ENCODE measurements at regions not wholly inside any gene's neighbourhood (a gene's known extent, or its start where the extent isn't known, plus 50 kb on each side); places are given as distances from the start of the nearest gene placed in this dataset.
"Not testable (repeated sequence)": the region's sequence is repeated elsewhere in the genome, so short reads cannot be mapped to it uniquely, and the experiment has no call there.

DNA sequence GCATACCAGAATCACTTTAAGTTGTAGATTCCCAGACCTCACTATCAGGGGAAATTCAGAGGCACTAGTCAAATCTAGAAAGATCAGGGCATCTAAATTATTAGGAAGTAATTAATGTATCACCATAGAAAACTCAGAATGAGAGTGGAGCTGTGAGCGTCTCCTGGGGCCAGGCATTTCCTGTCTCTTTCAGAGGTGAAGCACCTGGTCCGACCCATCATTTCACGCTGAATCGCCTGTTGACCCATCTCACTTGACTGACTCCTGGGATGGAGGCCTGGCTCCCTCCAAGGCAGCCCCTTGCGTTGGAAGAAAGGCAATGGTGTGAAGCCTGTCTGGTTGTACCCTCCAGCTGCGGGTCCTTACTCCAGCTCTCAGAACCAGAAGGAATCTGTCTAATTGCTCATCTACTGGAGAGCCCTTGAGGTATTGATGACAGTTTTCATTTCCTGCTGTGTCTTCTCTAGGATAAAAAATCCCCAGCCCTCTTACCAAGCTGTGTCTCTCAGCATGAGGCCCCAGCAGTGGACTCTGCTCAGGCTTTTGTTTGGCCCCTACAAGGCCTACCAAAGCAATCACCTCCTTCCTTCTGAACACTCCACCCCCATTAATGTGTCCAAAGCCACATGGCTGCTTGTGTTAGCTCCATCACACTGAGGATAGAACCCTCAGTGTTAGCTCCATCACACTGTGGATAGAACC, 93.2 kb upstream of the SYT13 start:
- H3K36me3 ChIP-seq (ENCODE audit: low read depth), result no peaks in the 10 kb centered on the region
- H3K27ac ChIP-seq (ENCODE audit: poor library complexity, severe bottlenecking), result no peak overlapping the region
- DNase-seq (ENCODE audit: low spot score) (no peak), ATAC-seq (ENCODE audit: low read depth) (no peak)
- TF ChIP-seq, protein P1, sequence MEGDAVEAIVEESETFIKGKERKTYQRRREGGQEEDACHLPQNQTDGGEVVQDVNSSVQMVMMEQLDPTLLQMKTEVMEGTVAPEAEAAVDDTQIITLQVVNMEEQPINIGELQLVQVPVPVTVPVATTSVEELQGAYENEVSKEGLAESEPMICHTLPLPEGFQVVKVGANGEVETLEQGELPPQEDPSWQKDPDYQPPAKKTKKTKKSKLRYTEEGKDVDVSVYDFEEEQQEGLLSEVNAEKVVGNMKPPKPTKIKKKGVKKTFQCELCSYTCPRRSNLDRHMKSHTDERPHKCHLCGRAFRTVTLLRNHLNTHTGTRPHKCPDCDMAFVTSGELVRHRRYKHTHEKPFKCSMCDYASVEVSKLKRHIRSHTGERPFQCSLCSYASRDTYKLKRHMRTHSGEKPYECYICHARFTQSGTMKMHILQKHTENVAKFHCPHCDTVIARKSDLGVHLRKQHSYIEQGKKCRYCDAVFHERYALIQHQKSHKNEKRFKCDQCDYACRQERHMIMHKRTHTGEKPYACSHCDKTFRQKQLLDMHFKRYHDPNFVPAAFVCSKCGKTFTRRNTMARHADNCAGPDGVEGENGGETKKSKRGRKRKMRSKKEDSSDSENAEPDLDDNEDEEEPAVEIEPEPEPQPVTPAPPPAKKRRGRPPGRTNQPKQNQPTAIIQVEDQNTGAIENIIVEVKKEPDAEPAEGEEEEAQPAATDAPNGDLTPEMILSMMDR (IDR thresholded peaks at IDR 0.05; ENCODE audit: poor library complexity, severe bottlenecking), result no peak
- H3K9me3 ChIP-seq (ENCODE audit: severe bottlenecking), result no peaks in the 10 kb centered on the region
- no peaks in the 10 kb centered on the region for H3K4me1 ChIP-seq (ENCODE audit: insufficient read depth, poor library complexity, severe bottlenecking)
- H3K27me3 ChIP-seq (ENCODE audit: insufficient read depth, poor library complexity, severe bottlenecking), result no peaks in the 10 kb centered on the region
- H3K4me3 ChIP-seq (ENCODE audit: severe bottlenecking), result no peak overlapping the region

DNA sequence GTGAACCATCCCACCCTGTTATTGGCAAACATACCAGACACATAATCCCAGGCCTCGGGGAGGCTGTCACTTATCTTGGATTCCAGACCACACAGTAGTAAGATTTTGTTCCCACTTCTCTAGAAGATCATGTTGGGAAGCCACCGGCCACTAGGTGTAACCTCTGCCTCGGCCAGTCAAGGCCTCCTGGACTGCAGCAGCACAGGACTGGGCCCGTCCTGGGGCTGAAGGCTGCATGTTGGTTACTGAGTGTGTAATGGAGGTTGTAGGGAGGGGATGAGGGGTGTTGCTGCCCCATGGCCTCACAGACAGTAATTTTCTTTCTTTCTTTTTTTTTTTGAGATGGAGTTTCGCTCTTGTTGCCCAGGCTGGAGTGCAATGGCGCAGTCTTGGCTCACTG, 92.4 kb upstream of the SYT13 start:
- Histone ChIP-seq H3K27me3 (ENCODE audit: insufficient read depth, poor library complexity, severe bottlenecking) (no peaks in the 10 kb centered on the region), H3K36me3 (ENCODE audit: low read depth) (no peaks in the 10 kb centered on the region), H3K4me1 (ENCODE audit: insufficient read depth, poor library complexity, severe bottlenecking) (no peaks in the 10 kb centered on the region), H3K27ac (ENCODE audit: poor library complexity, severe bottlenecking) (no peak overlapping the region), H3K4me3 (ENCODE audit: severe bottlenecking) (no peak overlapping the region), H3K9me3 (ENCODE audit: severe bottlenecking) (no peaks in the 10 kb centered on the region)
- no peak for DNase-seq (ENCODE audit: low spot score)
- TF ChIP-seq, protein P1 (IDR thresholded peaks at IDR 0.05; ENCODE audit: poor library complexity, severe bottlenecking), result no peak
- ATAC-seq (ENCODE audit: low read depth), result no peak

DNA sequence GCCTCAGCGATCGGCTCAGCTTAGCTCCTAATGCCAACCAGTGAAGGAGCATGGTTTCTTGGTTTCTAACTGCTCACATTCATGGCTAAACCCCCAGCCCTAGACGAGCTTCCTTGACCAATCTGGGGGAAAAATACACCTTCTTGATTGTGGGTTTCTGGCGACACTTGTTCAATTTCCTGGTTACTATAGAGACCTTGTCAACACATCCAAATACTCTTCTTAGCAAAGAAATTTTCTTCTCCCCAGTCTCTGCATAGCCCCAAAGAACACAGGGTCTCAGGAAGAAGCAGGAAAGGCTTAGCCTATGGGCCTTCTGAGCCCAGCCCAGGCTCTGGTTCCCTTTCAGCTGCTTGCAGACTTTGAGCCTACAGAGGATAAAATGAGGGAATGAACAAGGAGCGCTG, 88.5 kb upstream of the SYT13 start:
- no peaks in the 10 kb centered on the region for H3K9me3 ChIP-seq (ENCODE audit: severe bottlenecking)
- no peak for DNase-seq (ENCODE audit: low spot score)
- TF ChIP-seq, protein P1 (IDR thresholded peaks at IDR 0.05; ENCODE audit: poor library complexity, severe bottlenecking), result no peak
- H3K27ac ChIP-seq (ENCODE audit: poor library complexity, severe bottlenecking), result no peak overlapping the region
- no peaks in the 10 kb centered on the region for H3K4me1 ChIP-seq (ENCODE audit: insufficient read depth, poor library complexity, severe bottlenecking)
- H3K4me3 ChIP-seq (ENCODE audit: severe bottlenecking), result no peak overlapping the region
- no peaks in the 10 kb centered on the region for H3K36me3 ChIP-seq (ENCODE audit: low read depth)
- no peak for ATAC-seq (ENCODE audit: low read depth)
- no peaks in the 10 kb centered on the region for H3K27me3 ChIP-seq (ENCODE audit: insufficient read depth, poor library complexity, severe bottlenecking)

DNA sequence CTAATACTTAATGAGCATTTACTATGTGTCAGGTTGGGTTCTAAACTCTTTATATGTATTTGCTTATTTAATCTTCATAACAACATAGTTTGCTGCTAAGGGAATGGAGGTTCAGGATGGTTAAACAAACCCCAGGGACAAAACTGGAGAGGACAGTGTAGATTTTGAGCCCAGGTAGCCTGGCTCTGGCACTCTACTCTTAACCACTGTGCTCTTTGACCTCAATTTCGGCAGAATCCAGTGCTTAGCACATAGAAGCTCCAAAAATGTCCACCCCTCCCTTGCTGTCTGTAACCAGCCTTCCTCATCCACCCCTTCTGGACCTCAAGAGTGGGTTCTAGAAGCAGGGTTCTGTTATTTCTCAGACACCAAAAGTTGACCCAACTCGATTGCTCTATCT, 88.0 kb upstream of the SYT13 start:
- H3K27me3 ChIP-seq (ENCODE audit: insufficient read depth, poor library complexity, severe bottlenecking), result no peaks in the 10 kb centered on the region
- DNase-seq (ENCODE audit: low spot score) (no peak), ATAC-seq (ENCODE audit: low read depth) (no peak)
- no peaks in the 10 kb centered on the region for H3K36me3 ChIP-seq (ENCODE audit: low read depth)
- no peaks in the 10 kb centered on the region for H3K4me1 ChIP-seq (ENCODE audit: insufficient read depth, poor library complexity, severe bottlenecking)
- H3K4me3 ChIP-seq (ENCODE audit: severe bottlenecking), result no peak overlapping the region
- TF ChIP-seq, protein P1 (IDR thresholded peaks at IDR 0.05; ENCODE audit: poor library complexity, severe bottlenecking), result no peak
- H3K27ac ChIP-seq (ENCODE audit: poor library complexity, severe bottlenecking), result no peak overlapping the region
- H3K9me3 ChIP-seq (ENCODE audit: severe bottlenecking), result no peaks in the 10 kb centered on the region

DNA sequence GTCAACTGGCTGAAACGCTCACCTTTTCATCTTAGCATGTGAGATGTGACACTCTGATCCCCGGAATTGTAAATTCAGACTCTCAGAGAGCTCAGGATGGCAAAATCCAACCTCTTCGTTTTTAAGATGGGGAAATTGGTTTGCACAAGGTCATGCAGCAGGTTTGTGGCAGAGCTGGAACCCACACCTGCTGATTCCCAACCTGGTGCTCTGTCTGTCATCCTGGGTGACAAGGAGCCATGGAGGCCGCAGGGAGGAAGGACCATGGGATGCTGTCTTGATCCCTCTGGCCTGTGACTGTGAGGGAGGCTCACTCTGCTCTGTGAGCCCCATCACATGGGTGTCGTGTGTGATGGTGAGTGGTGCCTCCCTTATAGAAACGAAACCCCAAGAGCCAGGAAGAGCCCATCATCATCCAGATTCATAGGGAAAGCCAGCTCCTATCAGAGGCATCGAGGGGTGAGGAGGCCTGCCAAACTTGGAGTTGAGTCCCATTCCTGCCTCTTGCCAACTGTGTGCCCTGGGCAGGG, 87.4 kb upstream of the SYT13 start:
- no peak overlapping the region for H3K27ac ChIP-seq (ENCODE audit: poor library complexity, severe bottlenecking)
- no peak for DNase-seq (ENCODE audit: low spot score)
- H3K9me3 ChIP-seq (ENCODE audit: severe bottlenecking), result no peaks in the 10 kb centered on the region
- no peak overlapping the region for H3K4me3 ChIP-seq (ENCODE audit: severe bottlenecking)
- H3K4me1 ChIP-seq (ENCODE audit: insufficient read depth, poor library complexity, severe bottlenecking), result no peaks in the 10 kb centered on the region
- TF ChIP-seq, protein P1 (IDR thresholded peaks at IDR 0.05; ENCODE audit: poor library complexity, severe bottlenecking), result no peak
- H3K36me3 ChIP-seq (ENCODE audit: low read depth), result no peaks in the 10 kb centered on the region
- no peak for ATAC-seq (ENCODE audit: low read depth)
- H3K27me3 ChIP-seq (ENCODE audit: insufficient read depth, poor library complexity, severe bottlenecking), result no peaks in the 10 kb centered on the region

GRCh38 chr11:45372414-45372813, 86.3 kb upstream of the SYT13 start:
- not testable (repeated sequence) for H3K36me3 ChIP-seq (ENCODE audit: low read depth); H3K27ac ChIP-seq (ENCODE audit: poor library complexity, severe bottlenecking); H3K9me3 ChIP-seq (ENCODE audit: severe bottlenecking); H3K27me3 ChIP-seq (ENCODE audit: insufficient read depth, poor library complexity, severe bottlenecking); DNase-seq (ENCODE audit: low spot score); H3K4me1 ChIP-seq (ENCODE audit: insufficient read depth, poor library complexity, severe bottlenecking); ATAC-seq (ENCODE audit: low read depth); H3K4me3 ChIP-seq (ENCODE audit: severe bottlenecking)

Measured in RWPE2 (cell line).